NK-92 treated with Interleukin-12 subunit alpha and Interleukin-12 subunit beta, amount 100 ng/mL, for 24 hours (cell line): ENCODE measurements at regions not wholly inside any gene's neighbourhood (a gene's known extent, or its start where the extent isn't known, plus 50 kb on each side); places are given as distances from the start of the nearest gene placed in this dataset.
"Not testable (repeated sequence)": the region's sequence is repeated elsewhere in the genome, so short reads cannot be mapped to it uniquely, and the experiment has no call there.

Source experiments
- DNase-seq: peaks from one replicate; lab custom pipeline; 2025; lab: John Stamatoyannopoulos, UW

- no peak for DNase-seq
Measured at GRCh38 chr4:19038231-19038630, 1016.7 kb upstream of the LCORL start.

GRCh38 chr4:19033816-19034733 is 1012.5 kb upstream of the LCORL start:
- DNase-seq, result no peak

- no peak for DNase-seq
Measured at GRCh38 chr4:19030536-19030935, 1009.0 kb upstream of the LCORL start.

GRCh38 chr4:19030048-19030447 is 1008.5 kb upstream of the LCORL start:
- no peak for DNase-seq

- DNase-seq, result no peak
Measured at GRCh38 chr4:19026281-19026680, 1004.7 kb upstream of the LCORL start.

GRCh38 chr4:19025031-19025430 is 1003.5 kb upstream of the LCORL start:
- DNase-seq, result no peak

GRCh38 chr4:19024047-19024446 is 1002.5 kb upstream of the LCORL start:
- DNase-seq, result no peak

- DNase-seq, result no peak
Measured at GRCh38 chr4:19021617-19022016, 1000.1 kb upstream of the LCORL start.

GRCh38 chr4:19016550-19016949 is 995.0 kb upstream of the LCORL start:
- not testable (repeated sequence) for DNase-seq

GRCh38 chr4:19014594-19014993 is 993.0 kb upstream of the LCORL start:
- no peak for DNase-seq

- no peak for DNase-seq
Measured at GRCh38 chr4:19010761-19011160, 989.2 kb upstream of the LCORL start.

- DNase-seq, result no peak
Measured at GRCh38 chr4:19009881-19010280, 988.3 kb upstream of the LCORL start.

- DNase-seq, result no peak
Measured at GRCh38 chr4:19005211-19005610, 983.7 kb upstream of the LCORL start.

GRCh38 chr4:19002170-19002569 is 980.6 kb upstream of the LCORL start:
- no peak for DNase-seq

GRCh38 chr4:18999595-18999994 is 978.0 kb upstream of the LCORL start:
- DNase-seq, result no peak

- DNase-seq, result no peak
Measured at GRCh38 chr4:18981234-18981615, 959.7 kb upstream of the LCORL start.

GRCh38 chr4:18980516-18981233 is 959.1 kb upstream of the LCORL start:
- no peak for DNase-seq

GRCh38 chr4:18976884-18977283 is 955.3 kb upstream of the LCORL start:
- no peak for DNase-seq

- DNase-seq, result no peak
Measured at GRCh38 chr4:18975916-18976808, 954.6 kb upstream of the LCORL start.

GRCh38 chr4:18973296-18973695 is 951.7 kb upstream of the LCORL start:
- DNase-seq, result no peak

GRCh38 chr4:18961879-18962278 is 940.3 kb upstream of the LCORL start:
- no peak for DNase-seq

- no peak for DNase-seq
Measured at GRCh38 chr4:18961266-18961665, 939.7 kb upstream of the LCORL start.
